GM12878 (cell line): ENCODE measurements at regions not wholly inside any gene's neighbourhood (a gene's known extent, or its start where the extent isn't known, plus 50 kb on each side); places are given as distances from the start of the nearest gene placed in this dataset.

ENCODE experiments used
- ATAC-seq: fragments of 200-7000 bp; cut with Tn5 transposase; 3 replicates; pipeline ENCODE4 v1.9.1; 2020; ENCODE audit warnings: mild to moderate bottlenecking, moderate library complexity
- BruUV-seq: library from RNA; stranded (reverse); fragments of 400-500 nt; replicated peaks from 2 replicates; lab custom pipeline; 2021; lab: Mats Ljungman, UMichigan
- CTCF ChIA-PET: fragments of 300-600 bp; sonication (Branson Sonifier 250); formaldehyde crosslinking; extraction: SDS; loops from one replicate; lab custom pipeline; 2021; ENCODE audit warnings: inconsistent platforms; lab: Yijun Ruan, JAX
- POLR2A ChIA-PET: fragments of 350-600 bp; formaldehyde crosslinking; extraction: SDS; loops from one replicate; lab custom pipeline; 2021; ENCODE audit warnings: inconsistent platforms; lab: Charles Lee
- RAD21 ChIA-PET: fragments of 300-600 bp; sonication (Branson Sonifier 250); formaldehyde crosslinking; loops from one replicate; lab custom pipeline; 2023; ENCODE audit warnings: antibody characterized with exemption; ENCODE audit not compliant: unreplicated experiment; lab: Charles Lee
- SMC1A ChIA-PET: fragments of 300-600 bp; sonication (Branson Sonifier 250); formaldehyde crosslinking; loops from one replicate; lab custom pipeline; 2023; ENCODE audit not compliant: unreplicated experiment, uncharacterized antibody; lab: Charles Lee
- DNase-seq: peaks from one replicate; pipeline ENCODE4 v3.0.0-alpha.2; 2011; ENCODE audit warnings: low read depth, low spot score
- FAIRE-seq: peaks from 3 replicates; lab custom pipeline; 2011; peaks lifted over from hg19 to GRCh38; lab: Jason Lieb, UNC
- H2AFZ ChIP-seq: 2 replicates; pipeline ENCODE4 v1.6.0; 2011; ENCODE audit warnings: low read depth, low read length, control low read depth; ENCODE audit not compliant: control insufficient read depth
- H3K27ac ChIP-seq: 2 replicates; pipeline ENCODE4 v1.5.1; 2011; ENCODE audit warnings: control low read depth; ENCODE audit not compliant: control insufficient read depth, insufficient read depth
- H3K27me3 ChIP-seq, 2 experiments: replicated peaks in 1 of 2; 2 replicates each; pipeline versions ENCODE4 v1.6.0 to v1.6.1; 2011; ENCODE audit warnings: low read length in 1 of 2; ENCODE audit not compliant: control insufficient read depth in 2 of 2, insufficient read depth in 2 of 2
- H3K36me3 ChIP-seq, 2 experiments: 2 replicates each; pipeline ENCODE4 v1.5.1; 2011; ENCODE audit warnings: low read length in 1 of 2; ENCODE audit not compliant: control insufficient read depth in 2 of 2, insufficient read depth in 2 of 2
- H3K4me1 ChIP-seq: 2 replicates; pipeline ENCODE4 v1.6.1; 2011; ENCODE audit warnings: mild to moderate bottlenecking, low read length, moderate library complexity, mixed read lengths; ENCODE audit not compliant: control insufficient read depth, insufficient read depth
- H3K4me2 ChIP-seq: 2 replicates; pipeline ENCODE4 v1.6.0; 2011; ENCODE audit warnings: control low read depth; ENCODE audit not compliant: control insufficient read depth, insufficient read depth
- H3K4me3 ChIP-seq: fragments of 200-600 bp; sonication (generic); 2 replicates; pipeline ENCODE4 v1.5.1; 2016
- H3K79me2 ChIP-seq: 2 replicates; pipeline ENCODE4 v1.6.0; 2011; ENCODE audit warnings: low read length; ENCODE audit not compliant: control insufficient read depth, insufficient read depth
- H3K9ac ChIP-seq: 2 replicates; pipeline ENCODE4 v1.8.0; 2011; ENCODE audit warnings: low read length, control low read depth, mixed read lengths; ENCODE audit not compliant: control insufficient read depth, insufficient read depth
- H3K9me3 ChIP-seq: replicated peaks from 3 replicates; pipeline ENCODE4 v1.5.1; 2011; ENCODE audit warnings: mild to moderate bottlenecking, low read length; ENCODE audit not compliant: control insufficient read depth, insufficient read depth
- H4K20me1 ChIP-seq: 2 replicates; pipeline ENCODE4 v1.6.0; 2011; ENCODE audit not compliant: control insufficient read depth, insufficient read depth
- KDM1A ChIP-seq: fragments of 200-600 bp; sonication (generic); IDR thresholded peaks from 2 replicates; pipeline ENCODE4 v1.6.1; 2016; ENCODE audit warnings: borderline replicate concordance
- NFYB ChIP-seq: IDR thresholded peaks from 2 replicates; pipeline ENCODE4 v1.6.1; 2011; ENCODE audit warnings: low read depth, mild to moderate bottlenecking, low read length, improper control_type of control experiment, moderate library complexity; ENCODE audit not compliant: insufficient read depth
- SP1 ChIP-seq: IDR thresholded peaks from one replicate; pipeline ENCODE4 v1.6.1; 2011; ENCODE audit warnings: low read depth, low read length
- SRF ChIP-seq, 2 experiments: IDR thresholded peaks; 2 replicates each; pipeline ENCODE4 v1.6.1; 2011; ENCODE audit warnings: low read depth in 2 of 2, low read length in 2 of 2, mild to moderate bottlenecking in 1 of 2, moderate library complexity in 1 of 2
- TBL1XR1 ChIP-seq: IDR thresholded peaks from 2 replicates; pipeline ENCODE4 v1.6.1; 2012; ENCODE audit warnings: low read depth, low read length, improper control_type of control experiment
- ZNF217 ChIP-seq: fragments of 450-650 bp; IDR thresholded peaks from 2 replicates; pipeline ENCODE4 v1.6.1; 2017; ENCODE audit warnings: antibody characterized with exemption, mild to moderate bottlenecking
- ZNF622 ChIP-seq: fragments of 450-650 bp; IDR thresholded peaks from 2 replicates; pipeline ENCODE4 v1.6.1; 2017; ENCODE audit warnings: mild to moderate bottlenecking, inconsistent platforms
- WGBS: methylation state at CpG from one replicate; pipeline ENCODE4 v1.1.6; 2016; ENCODE audit warnings: low lambda C conversion rate; ENCODE audit not compliant: insufficient replicate concordance, insufficient coverage; ENCODE audit errors: missing lambda C conversion rate; 5-methylcytosine and 5-hydroxymethylcytosine counted together
- in situ Hi-C: fragments of 300-500 bp; cut with MboI; formaldehyde crosslinking; loops from 9 replicates; pipeline ENCODE4 v1.14.3; 2018; ENCODE audit warnings: mixed read lengths
- intact Hi-C: fragments of 100-400 bp; cut with micrococcal nuclease; formaldehyde crosslinking; loops from one replicate; pipeline ENCODE4 v1.14.2; 2022; ENCODE audit not compliant: unreplicated experiment
- TF ChIP-seq, protein P1 (sequence below): IDR thresholded peaks from 2 replicates; pipeline ENCODE4 v1.6.1; 2011; ENCODE audit warnings: borderline replicate concordance, low read depth, mild to moderate bottlenecking, moderate library complexity, low read length; ENCODE audit not compliant: insufficient read depth, poor library complexity, severe bottlenecking
- TF ChIP-seq, protein P2 (sequence below): fragments of 450-650 bp; conservative IDR thresholded peaks from 2 replicates; pipeline ENCODE4 v1.6.1; 2017; ENCODE audit warnings: mild to moderate bottlenecking, moderate library complexity
- TF ChIP-seq, protein P3 (sequence below): fragments of 450-650 bp; IDR thresholded peaks from 2 replicates; pipeline ENCODE4 v1.6.1; 2016; ENCODE audit warnings: mild to moderate bottlenecking, moderate library complexity, borderline replicate concordance

DNA sequence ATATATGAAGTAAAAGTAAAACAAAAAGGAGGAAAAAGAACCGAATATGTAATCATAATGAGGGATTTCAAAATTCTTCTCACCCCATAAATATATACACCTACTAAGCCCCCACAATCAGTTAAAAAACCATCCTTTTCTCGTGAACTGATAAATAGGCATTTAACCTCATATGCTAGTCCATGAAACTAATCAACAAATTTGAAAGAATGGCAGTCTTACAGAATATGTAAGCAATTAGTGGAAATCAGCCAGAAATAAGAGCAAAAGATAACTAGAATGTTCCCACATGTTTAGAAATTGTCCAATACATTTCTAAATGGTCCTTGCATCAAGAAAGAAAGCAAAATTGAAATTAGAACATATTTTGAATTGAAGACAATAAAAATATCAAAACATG lies 849.4 kb upstream of the CXADR start:
- BruUV-seq: no TSS peak
- TF ChIP-seq ZNF217 (no peak), KDM1A (no peak), SRF (IDR thresholded peaks at IDR 0.05; ENCODE audit: low read depth in 2 of 2, low read length in 2 of 2) (no peak)
- TF ChIP-seq, protein P1, sequence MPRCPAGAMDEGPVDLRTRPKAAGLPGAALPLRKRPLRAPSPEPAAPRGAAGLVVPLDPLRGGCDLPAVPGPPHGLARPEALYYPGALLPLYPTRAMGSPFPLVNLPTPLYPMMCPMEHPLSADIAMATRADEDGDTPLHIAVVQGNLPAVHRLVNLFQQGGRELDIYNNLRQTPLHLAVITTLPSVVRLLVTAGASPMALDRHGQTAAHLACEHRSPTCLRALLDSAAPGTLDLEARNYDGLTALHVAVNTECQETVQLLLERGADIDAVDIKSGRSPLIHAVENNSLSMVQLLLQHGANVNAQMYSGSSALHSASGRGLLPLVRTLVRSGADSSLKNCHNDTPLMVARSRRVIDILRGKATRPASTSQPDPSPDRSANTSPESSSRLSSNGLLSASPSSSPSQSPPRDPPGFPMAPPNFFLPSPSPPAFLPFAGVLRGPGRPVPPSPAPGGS: no peak
- Histone ChIP-seq H3K9me3 (no peaks in the 10 kb centered on the region), H3K36me3 (no peaks in the 10 kb centered on the region), H3K79me2 (no peaks in the 10 kb centered on the region), H3K4me2 (no peak overlapping the region), H3K27ac (no peak overlapping the region), H3K9ac (no peak overlapping the region), H4K20me1 (no peaks in the 10 kb centered on the region), H3K4me1 (no peaks in the 10 kb centered on the region), H3K27me3 (no peaks in the 10 kb centered on the region), H2AFZ (no peak overlapping the region), H3K4me3 (no peak overlapping the region)
- no peak for DNase-seq
- CTCF ChIA-PET: no interaction called here
- intact Hi-C loops (no loop called here), in situ Hi-C loops (no loop called here)
- SMC1A ChIA-PET: no interaction called here
- POLR2A ChIA-PET: no interaction called here
- RAD21 ChIA-PET: no interaction called here
- ATAC-seq: no peak
- FAIRE-seq: no peak
- 0% methylated on average over 2 of the region's 2 CpGs for WGBS

DNA sequence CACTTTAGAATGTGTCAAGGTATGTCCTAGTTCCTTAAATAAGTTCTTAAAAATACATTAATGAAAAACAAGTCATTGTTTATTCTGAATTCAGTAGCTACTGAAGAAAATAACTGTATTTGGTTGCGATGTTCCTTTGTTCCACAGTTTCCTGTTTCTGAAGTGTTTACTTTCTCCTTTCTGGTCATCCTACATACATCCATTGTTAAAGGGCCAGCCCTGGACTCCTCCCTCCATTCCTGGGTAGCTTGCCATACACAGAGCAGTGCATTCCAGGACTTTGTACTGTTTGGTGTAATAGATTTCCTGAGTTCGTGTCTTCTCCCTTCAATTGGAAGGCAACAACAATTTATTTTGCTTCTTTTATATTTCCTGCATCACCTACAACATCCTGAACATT lies 845.4 kb upstream of the CXADR start:
- DNase-seq (no peak), ATAC-seq (no peak), FAIRE-seq (no peak)
- H2AFZ ChIP-seq: no peak overlapping the region
- RAD21 ChIA-PET: no interaction called here
- no peak overlapping the region for H3K9ac ChIP-seq
- no peaks in the 10 kb centered on the region for H3K4me1 ChIP-seq
- no peaks in the 10 kb centered on the region for H3K9me3 ChIP-seq
- BruUV-seq: no TSS peak
- intact Hi-C loops: no loop called here
- H3K27ac ChIP-seq: no peak overlapping the region
- 50% methylated on average over 2 of the region's 2 CpGs for WGBS
- SMC1A ChIA-PET: no interaction called here
- no peak overlapping the region for H3K4me3 ChIP-seq
- in situ Hi-C loops: no loop called here
- no peaks in the 10 kb centered on the region for H3K27me3 ChIP-seq
- CTCF ChIA-PET: no interaction called here
- no peak overlapping the region for H3K4me2 ChIP-seq
- no peaks in the 10 kb centered on the region for H3K36me3 ChIP-seq
- POLR2A ChIA-PET: no interaction called here
- H4K20me1 ChIP-seq: no peaks in the 10 kb centered on the region
- H3K79me2 ChIP-seq: no peaks in the 10 kb centered on the region
- TF ChIP-seq KDM1A (no peak), NFYB (no peak), ZNF622 (no peak), SP1 (no peak), TBL1XR1 (no peak)
- TF ChIP-seq, protein P2, sequence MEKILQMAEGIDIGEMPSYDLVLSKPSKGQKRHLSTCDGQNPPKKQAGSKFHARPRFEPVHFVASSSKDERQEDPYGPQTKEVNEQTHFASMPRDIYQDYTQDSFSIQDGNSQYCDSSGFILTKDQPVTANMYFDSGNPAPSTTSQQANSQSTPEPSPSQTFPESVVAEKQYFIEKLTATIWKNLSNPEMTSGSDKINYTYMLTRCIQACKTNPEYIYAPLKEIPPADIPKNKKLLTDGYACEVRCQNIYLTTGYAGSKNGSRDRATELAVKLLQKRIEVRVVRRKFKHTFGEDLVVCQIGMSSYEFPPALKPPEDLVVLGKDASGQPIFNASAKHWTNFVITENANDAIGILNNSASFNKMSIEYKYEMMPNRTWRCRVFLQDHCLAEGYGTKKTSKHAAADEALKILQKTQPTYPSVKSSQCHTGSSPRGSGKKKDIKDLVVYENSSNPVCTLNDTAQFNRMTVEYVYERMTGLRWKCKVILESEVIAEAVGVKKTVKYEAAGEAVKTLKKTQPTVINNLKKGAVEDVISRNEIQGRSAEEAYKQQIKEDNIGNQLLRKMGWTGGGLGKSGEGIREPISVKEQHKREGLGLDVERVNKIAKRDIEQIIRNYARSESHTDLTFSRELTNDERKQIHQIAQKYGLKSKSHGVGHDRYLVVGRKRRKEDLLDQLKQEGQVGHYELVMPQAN: no peak
- TF ChIP-seq, protein P3, sequence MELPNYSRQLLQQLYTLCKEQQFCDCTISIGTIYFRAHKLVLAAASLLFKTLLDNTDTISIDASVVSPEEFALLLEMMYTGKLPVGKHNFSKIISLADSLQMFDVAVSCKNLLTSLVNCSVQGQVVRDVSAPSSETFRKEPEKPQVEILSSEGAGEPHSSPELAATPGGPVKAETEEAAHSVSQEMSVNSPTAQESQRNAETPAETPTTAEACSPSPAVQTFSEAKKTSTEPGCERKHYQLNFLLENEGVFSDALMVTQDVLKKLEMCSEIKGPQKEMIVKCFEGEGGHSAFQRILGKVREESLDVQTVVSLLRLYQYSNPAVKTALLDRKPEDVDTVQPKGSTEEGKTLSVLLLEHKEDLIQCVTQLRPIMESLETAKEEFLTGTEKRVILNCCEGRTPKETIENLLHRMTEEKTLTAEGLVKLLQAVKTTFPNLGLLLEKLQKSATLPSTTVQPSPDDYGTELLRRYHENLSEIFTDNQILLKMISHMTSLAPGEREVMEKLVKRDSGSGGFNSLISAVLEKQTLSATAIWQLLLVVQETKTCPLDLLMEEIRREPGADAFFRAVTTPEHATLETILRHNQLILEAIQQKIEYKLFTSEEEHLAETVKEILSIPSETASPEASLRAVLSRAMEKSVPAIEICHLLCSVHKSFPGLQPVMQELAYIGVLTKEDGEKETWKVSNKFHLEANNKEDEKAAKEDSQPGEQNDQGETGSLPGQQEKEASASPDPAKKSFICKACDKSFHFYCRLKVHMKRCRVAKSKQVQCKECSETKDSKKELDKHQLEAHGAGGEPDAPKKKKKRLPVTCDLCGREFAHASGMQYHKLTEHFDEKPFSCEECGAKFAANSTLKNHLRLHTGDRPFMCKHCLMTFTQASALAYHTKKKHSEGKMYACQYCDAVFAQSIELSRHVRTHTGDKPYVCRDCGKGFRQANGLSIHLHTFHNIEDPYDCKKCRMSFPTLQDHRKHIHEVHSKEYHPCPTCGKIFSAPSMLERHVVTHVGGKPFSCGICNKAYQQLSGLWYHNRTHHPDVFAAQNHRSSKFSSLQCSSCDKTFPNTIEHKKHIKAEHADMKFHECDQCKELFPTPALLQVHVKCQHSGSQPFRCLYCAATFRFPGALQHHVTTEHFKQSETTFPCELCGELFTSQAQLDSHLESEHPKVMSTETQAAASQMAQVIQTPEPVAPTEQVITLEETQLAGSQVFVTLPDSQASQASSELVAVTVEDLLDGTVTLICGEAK: no peak
